GM19240 (cell line): ENCODE measurements at regions not wholly inside any gene's neighbourhood (a gene's known extent, or its start where the extent isn't known, plus 50 kb on each side); places are given as distances from the start of the nearest gene placed in this dataset.

Experiments used
- DNase-seq: peaks from one replicate; pipeline ENCODE4 v3.0.0; 2011; ENCODE audit warnings: low spot score; ENCODE audit not compliant: insufficient read length

- no peak for DNase-seq
Observed at GRCh38 chr12:125193376-125194152, 128.3 kb downstream of the AACS start.

GRCh38 chr12:125194163-125194773 is 129.0 kb downstream of the AACS start:
- no peak for DNase-seq

GRCh38 chr12:125194987-125195386 is 129.8 kb downstream of the AACS start:
- no peak for DNase-seq

- no peak for DNase-seq
Observed at GRCh38 chr12:125197326-125197725, 132.1 kb downstream of the AACS start.

GRCh38 chr12:125198652-125199051 is 133.4 kb downstream of the AACS start:
- no peak for DNase-seq

GRCh38 chr12:125201090-125201489 is 135.9 kb downstream of the AACS start:
- no peak for DNase-seq

- DNase-seq: no peak
Observed at GRCh38 chr12:125201940-125202339, 136.7 kb downstream of the AACS start.

- DNase-seq: no peak
Observed at GRCh38 chr12:125202421-125202820, 137.2 kb downstream of the AACS start.

- DNase-seq: no peak
Observed at GRCh38 chr12:125203145-125203765, 138.0 kb downstream of the AACS start.

GRCh38 chr12:125205386-125205785 is 140.2 kb downstream of the AACS start:
- DNase-seq: no peak

GRCh38 chr12:125206711-125207110 is 141.5 kb downstream of the AACS start:
- no peak for DNase-seq

- DNase-seq: no peak
Observed at GRCh38 chr12:125208334-125208733, 143.1 kb downstream of the AACS start.

GRCh38 chr12:125208942-125209341 is 143.7 kb downstream of the AACS start:
- DNase-seq: no peak

GRCh38 chr12:125210104-125210755 is 145.0 kb downstream of the AACS start:
- no peak for DNase-seq

- no peak for DNase-seq
Observed at GRCh38 chr12:125211464-125211863, 146.2 kb downstream of the AACS start.

GRCh38 chr12:125214289-125214688 is 149.1 kb downstream of the AACS start:
- DNase-seq: no peak

GRCh38 chr12:125216756-125217155 is 151.5 kb downstream of the AACS start:
- DNase-seq: no peak

GRCh38 chr12:125217308-125217707 is 152.1 kb downstream of the AACS start:
- DNase-seq: no peak

GRCh38 chr12:125218952-125219351 is 153.7 kb downstream of the AACS start:
- no peak for DNase-seq

- no peak for DNase-seq
Observed at GRCh38 chr12:125220404-125221273, 155.4 kb downstream of the AACS start.

GRCh38 chr12:125221602-125222001 is 156.4 kb downstream of the AACS start:
- no peak for DNase-seq
